SK-N-MC (cell line): ENCODE measurements at regions not wholly inside any gene's neighbourhood (a gene's known extent, or its start where the extent isn't known, plus 50 kb on each side); places are given as distances from the start of the nearest gene placed in this dataset.
"Not testable (repeated sequence)": the region's sequence is repeated elsewhere in the genome, so short reads cannot be mapped to it uniquely, and the experiment has no call there.

Source experiments
- DNase-seq: peaks from one replicate; pipeline ENCODE4 v3.0.0-alpha.2; 2011; ENCODE audit warnings: low read depth, low spot score
- H3K27ac ChIP-seq: fragments of 200-600 bp; sonication (generic); 2 replicates; pipeline ENCODE4 v1.5.1; 2016; ENCODE audit warnings: mixed run types
- H3K36me3 ChIP-seq: fragments of 200-600 bp; sonication (generic); 2 replicates; pipeline ENCODE4 v1.6.1; 2017; ENCODE audit warnings: antibody characterized with exemption, low read length, mixed read lengths; ENCODE audit not compliant: insufficient read depth
- H3K4me3 ChIP-seq: fragments of 200-600 bp; sonication (generic); 2 replicates; pipeline ENCODE4 v1.5.1; 2016
- H3K9ac ChIP-seq: fragments of 200-600 bp; sonication (generic); 2 replicates; pipeline ENCODE4 v1.8.0; 2017; ENCODE audit warnings: mixed run types, mixed read lengths; ENCODE audit not compliant: insufficient read length
- H3K9me3 ChIP-seq: fragments of 200-600 bp; sonication (generic); 2 replicates; pipeline ENCODE4 v1.6.1; 2017; ENCODE audit warnings: low read depth, mild to moderate bottlenecking, antibody characterized with exemption, low read length, moderate library complexity, mixed read lengths
- EZH2 ChIP-seq: fragments of 200-600 bp; sonication (generic); IDR thresholded peaks from one replicate; pipeline ENCODE4 v1.6.1; 2017; ENCODE audit warnings: antibody characterized with exemption
- FOXP2 ChIP-seq: optimal IDR thresholded peaks from 2 replicates; pipeline ENCODE3; 2011; ENCODE audit warnings: mild to moderate bottlenecking, moderate library complexity; ENCODE audit not compliant: insufficient read depth; ENCODE audit errors: extremely low read length, control extremely low read depth
- POLR2AphosphoS5 ChIP-seq: IDR thresholded peaks from 2 replicates; pipeline ENCODE4 v1.6.1; 2012; ENCODE audit warnings: mild to moderate bottlenecking, low read depth, low read length, borderline replicate concordance

- no peaks in the 10 kb centered on the region for H3K9me3 ChIP-seq
- no peaks in the 10 kb centered on the region for H3K36me3 ChIP-seq
- H3K27ac ChIP-seq, result no peak overlapping the region
- TF ChIP-seq EZH2, result no peak
- TF ChIP-seq POLR2AphosphoS5, result no peak
- TF ChIP-seq FOXP2, result no peak
- no peak overlapping the region for H3K4me3 ChIP-seq
- no peak for DNase-seq
- H3K9ac ChIP-seq, result no peak overlapping the region
Observed at GRCh38 chr15:62681939-62682896, 360.3 kb upstream of the TPM1 start.

GRCh38 chr15:62683192-62683591 is 359.4 kb upstream of the TPM1 start:
- H3K27ac ChIP-seq, H3K9me3 ChIP-seq, DNase-seq, H3K36me3 ChIP-seq, H3K4me3 ChIP-seq, H3K9ac ChIP-seq: not testable (repeated sequence)

- no peak for DNase-seq
- no peak overlapping the region for H3K4me3 ChIP-seq
- H3K27ac ChIP-seq, result no peak overlapping the region
- no peak overlapping the region for H3K9ac ChIP-seq
- TF ChIP-seq POLR2AphosphoS5 (no peak), EZH2 (no peak), FOXP2 (no peak)
- no peaks in the 10 kb centered on the region for H3K9me3 ChIP-seq
- H3K36me3 ChIP-seq, result no peaks in the 10 kb centered on the region
Observed at GRCh38 chr15:62684123-62684808, 358.3 kb upstream of the TPM1 start.

- no peaks in the 10 kb centered on the region for H3K36me3 ChIP-seq
- no peak overlapping the region for H3K9ac ChIP-seq
- no peaks in the 10 kb centered on the region for H3K9me3 ChIP-seq
- H3K4me3 ChIP-seq, result no peak overlapping the region
- no peak overlapping the region for H3K27ac ChIP-seq
- TF ChIP-seq POLR2AphosphoS5, result no peak
- TF ChIP-seq EZH2, result no peak
- no peak for TF ChIP-seq FOXP2
- no peak for DNase-seq
Observed at GRCh38 chr15:62691008-62691407, 351.5 kb upstream of the TPM1 start.

GRCh38 chr15:62697636-62698035 is 344.9 kb upstream of the TPM1 start:
- H3K4me3 ChIP-seq, result no peak overlapping the region
- H3K9ac ChIP-seq, result no peak overlapping the region
- no peaks in the 10 kb centered on the region for H3K9me3 ChIP-seq
- H3K36me3 ChIP-seq, result no peaks in the 10 kb centered on the region
- DNase-seq, result no peak
- TF ChIP-seq FOXP2 (no peak), POLR2AphosphoS5 (no peak), EZH2 (no peak)
- H3K27ac ChIP-seq, result no peak overlapping the region

- Histone ChIP-seq H3K9ac (no peak overlapping the region), H3K9me3 (no peaks in the 10 kb centered on the region), H3K4me3 (no peak overlapping the region), H3K36me3 (no peaks in the 10 kb centered on the region), H3K27ac (no peak overlapping the region)
- no peak for DNase-seq
- TF ChIP-seq FOXP2 (no peak), POLR2AphosphoS5 (no peak), EZH2 (no peak)
Observed at GRCh38 chr15:62698646-62699045, 343.9 kb upstream of the TPM1 start.

- no peak for DNase-seq
- H3K4me3 ChIP-seq, result no peak overlapping the region
- H3K27ac ChIP-seq, result no peak overlapping the region
- H3K9ac ChIP-seq, result no peak overlapping the region
- H3K9me3 ChIP-seq, result no peaks in the 10 kb centered on the region
- no peak for TF ChIP-seq FOXP2
- no peaks in the 10 kb centered on the region for H3K36me3 ChIP-seq
Observed at GRCh38 chr15:62706317-62706716, 336.2 kb upstream of the TPM1 start.

GRCh38 chr15:62708470-62708869 is 334.1 kb upstream of the TPM1 start:
- TF ChIP-seq POLR2AphosphoS5 (no peak), EZH2 (no peak), FOXP2 (no peak)
- no peak overlapping the region for H3K27ac ChIP-seq
- no peak overlapping the region for H3K4me3 ChIP-seq
- no peaks in the 10 kb centered on the region for H3K36me3 ChIP-seq
- DNase-seq, result no peak
- no peaks in the 10 kb centered on the region for H3K9me3 ChIP-seq
- no peak overlapping the region for H3K9ac ChIP-seq
